Stomach (tissue), 8 donors: ENCODE measurements at regions not wholly inside any gene's neighbourhood (a gene's known extent, or its start where the extent isn't known, plus 50 kb on each side); places are given as distances from the start of the nearest gene placed in this dataset.

Experiments used
- DNase-seq, 2 donors: peaks; one replicate each; pipeline versions ENCODE4 v3.0.0 to v3.0.0-alpha.2; 2013 to 2019
- H3K27ac ChIP-seq, 5 donors: fragments of 200-600 bp in 4 of 5; sonication (generic) in 4 of 5; one replicate each; pipeline ENCODE4 v1.5.1; 2013 to 2019; ENCODE audit warnings: mild to moderate bottlenecking in 1 of 5, moderate library complexity in 1 of 5
- H3K27me3 ChIP-seq, 3 donors: fragments of 200-600 bp; sonication (generic); one replicate each; pipeline ENCODE4 v1.5.1; 2017 to 2019; ENCODE audit warnings: mixed run types in 1 of 3
- H3K36me3 ChIP-seq, 4 donors: fragments of 200-600 bp; sonication (generic); 1 replicate in 3 of 4; 2 replicates in 1 of 4; pipeline ENCODE4 v1.5.1; 2016 to 2019
- H3K4me1 ChIP-seq, 4 donors: fragments of 200-600 bp; sonication (generic); one replicate each; pipeline ENCODE4 v1.5.1; 2016 to 2019
- H3K4me3 ChIP-seq, 4 donors: fragments of 200-600 bp; sonication (generic) in 3 of 4; one replicate each; pipeline ENCODE4 v1.5.1; 2016 to 2019; ENCODE audit warnings: mild to moderate bottlenecking in 1 of 4
- H3K9me3 ChIP-seq, 4 donors: fragments of 200-600 bp; sonication (generic); one replicate each; pipeline ENCODE4 v1.5.1; 2016 to 2019
- CTCF ChIP-seq, 7 experiments: fragments of 450-650 bp in 4 of 7; fragments of 200-600 bp in 3 of 7; sonication (generic) in 3 of 7; IDR thresholded peaks; one replicate each; pipeline ENCODE4 v1.5.1; 2016 to 2019; ENCODE audit warnings: antibody characterized with exemption in 7 of 7, control low read depth in 2 of 7, mild to moderate bottlenecking in 1 of 7
- EP300 ChIP-seq: sonication (generic); formaldehyde crosslinking; IDR thresholded peaks from one replicate; pipeline ENCODE4 v1.6.1; 2017; ENCODE audit warnings: antibody characterized with exemption
- POLR2A ChIP-seq, 4 donors: fragments of 450-650 bp; IDR thresholded peaks; one replicate each; pipeline ENCODE4 v1.6.1; 2016; ENCODE audit warnings: antibody characterized with exemption in 4 of 4, control low read depth in 2 of 4, mild to moderate bottlenecking in 1 of 4, moderate library complexity in 1 of 4
- POLR2AphosphoS5 ChIP-seq, 3 donors: sonication (generic); formaldehyde crosslinking; IDR thresholded peaks; one replicate each; pipeline ENCODE4 v1.6.1; 2016; ENCODE audit warnings: antibody characterized with exemption in 3 of 3
- WGBS, 5 donors: extraction: QIAGEN DNeasy Blood & Tissue Kit in 3 of 5; methylation state at CpG; one replicate each; pipeline versions ENCODE4 v1.1.5 to v1.1.7; 2013 to 2018; 5-methylcytosine and 5-hydroxymethylcytosine counted together
- intact Hi-C: fragments of 100-400 bp; cut with DNase I; formaldehyde crosslinking; loops from one replicate; pipeline ENCODE4 v1.15.1; 2023; ENCODE audit warnings: low total_unique reads
- donor health status: healthy with polysubstance abuse.
- donor health status: Bipolar disorder and iron deficiency.
- donor health status: healthy.

GRCh38 chr9:11025775-11026174 lies 413.0 kb upstream of the PTPRD start:
- H3K27me3 ChIP-seq = no peaks in the 10 kb centered on the region
- no peak overlapping the region for H3K27ac ChIP-seq
- H3K4me1 ChIP-seq = no peaks in the 10 kb centered on the region
- DNase-seq = no peak
- TF ChIP-seq CTCF (IDR thresholded peaks at IDR 0.05) (no peak), POLR2A (IDR thresholded peaks at IDR 0.05) (no peak), EP300 (no peak), POLR2AphosphoS5 (IDR thresholded peaks at IDR 0.05) (no peak)
- intact Hi-C loops = no loop called here
- WGBS, 5 donors = 92 to 99% (median 93%) methylated on average over 2 of the region's 2 CpGs
- no peaks in the 10 kb centered on the region for H3K9me3 ChIP-seq
- H3K4me3 ChIP-seq = no peak overlapping the region
- H3K36me3 ChIP-seq = no peaks in the 10 kb centered on the region

- intact Hi-C loops = no loop called here
- WGBS, 5 donors = 34 to 65% (median 47%) methylated on average over 6 to 7 of the region's 7 CpGs
- no peaks in the 10 kb centered on the region for H3K36me3 ChIP-seq
- H3K9me3 ChIP-seq = no peaks in the 10 kb centered on the region
- H3K4me1 ChIP-seq = no peaks in the 10 kb centered on the region
- no peaks in the 10 kb centered on the region for H3K27me3 ChIP-seq
- TF ChIP-seq EP300 (no peak), POLR2AphosphoS5 (IDR thresholded peaks at IDR 0.05) (no peak), CTCF (IDR thresholded peaks at IDR 0.05) (no peak), POLR2A (IDR thresholded peaks at IDR 0.05) (no peak)
- H3K4me3 ChIP-seq = no peak overlapping the region
- DNase-seq = no peak
- no peak overlapping the region for H3K27ac ChIP-seq
Observed at GRCh38 chr9:11038366-11038765, 425.6 kb upstream of the PTPRD start.

DNA sequence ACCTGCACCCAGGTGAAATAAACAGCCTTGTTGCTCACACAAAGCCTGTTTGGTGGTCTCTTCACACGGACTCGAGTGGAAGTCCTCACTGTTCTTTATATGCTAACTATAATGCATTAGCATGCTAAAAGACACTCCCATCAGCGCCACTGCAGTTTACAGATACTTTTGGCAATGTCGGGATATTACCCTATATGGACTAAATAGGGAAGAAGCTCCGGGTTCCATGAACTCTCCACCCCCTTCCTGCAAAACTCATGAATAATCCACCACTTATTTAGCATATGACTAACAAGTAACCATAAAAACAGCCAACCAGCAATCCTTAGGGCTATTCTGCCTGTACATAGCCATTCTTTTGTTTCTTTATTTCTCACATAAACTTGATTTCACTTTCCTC lies 426.2 kb upstream of the PTPRD start:
- H3K27me3 ChIP-seq = no peaks in the 10 kb centered on the region
- no peaks in the 10 kb centered on the region for H3K9me3 ChIP-seq
- intact Hi-C loops = no loop called here
- H3K4me3 ChIP-seq = no peak overlapping the region
- WGBS, 5 donors = 76 to 90% (median 84%) methylated on average over 5 of the region's 5 CpGs
- no peaks in the 10 kb centered on the region for H3K4me1 ChIP-seq
- H3K36me3 ChIP-seq = no peaks in the 10 kb centered on the region
- no peak overlapping the region for H3K27ac ChIP-seq
- TF ChIP-seq POLR2AphosphoS5 (IDR thresholded peaks at IDR 0.05) = no peak
- no peak for TF ChIP-seq EP300
- no peak for TF ChIP-seq POLR2A (IDR thresholded peaks at IDR 0.05)
- no peak for TF ChIP-seq CTCF (IDR thresholded peaks at IDR 0.05)
- no peak for DNase-seq

DNA sequence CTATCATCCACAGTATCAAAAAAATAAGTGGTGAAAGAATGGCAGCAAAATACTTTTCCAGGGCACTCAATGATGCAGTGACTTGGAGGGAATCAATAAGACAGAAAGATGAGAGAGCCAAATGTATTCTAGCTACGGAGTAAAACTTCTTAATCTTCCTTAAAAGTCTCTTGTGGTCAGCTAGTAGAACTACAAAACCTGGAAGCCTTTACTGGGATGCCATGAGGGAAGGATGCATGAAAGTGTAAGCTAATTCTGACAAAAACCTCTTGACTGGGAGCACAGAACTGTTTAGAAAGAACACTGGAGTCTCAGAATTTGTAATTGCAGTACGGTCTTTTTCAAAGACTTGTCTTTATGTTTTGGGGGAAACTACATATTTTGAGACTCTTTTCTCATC lies 432.8 kb upstream of the PTPRD start:
- 60 to 79% (median 64%) methylated on average over 2 of the region's 2 CpGs for whole genome bisulfite sequencing, 5 donors
- H3K27ac ChIP-seq = no peak overlapping the region
- H3K27me3 ChIP-seq = no peaks in the 10 kb centered on the region
- intact Hi-C loops = no loop called here
- H3K36me3 ChIP-seq = no peaks in the 10 kb centered on the region
- no peak overlapping the region for H3K4me3 ChIP-seq
- no peaks in the 10 kb centered on the region for H3K4me1 ChIP-seq
- no peak for DNase-seq
- no peak for TF ChIP-seq CTCF (IDR thresholded peaks at IDR 0.05)
- no peak for TF ChIP-seq POLR2AphosphoS5 (IDR thresholded peaks at IDR 0.05)
- TF ChIP-seq POLR2A (IDR thresholded peaks at IDR 0.05) = no peak
- no peak for TF ChIP-seq EP300
- no peaks in the 10 kb centered on the region for H3K9me3 ChIP-seq
